ENCODE measurements at regions not wholly inside any gene's neighbourhood (a gene's known extent, or its start where the extent isn't known, plus 50 kb on each side); places are given as distances from the start of the nearest gene placed in this dataset.
"Not testable (repeated sequence)": the region's sequence is repeated elsewhere in the genome, so short reads cannot be mapped to it uniquely, and the experiment has no call there.

GRCh38 chr3:56935811-56936210 lies 124.7 kb upstream of the SPATA12 start:
- POLR2A ChIA-PET = no interaction called here
- intact Hi-C loops (cut with micrococcal nuclease) = no loop called here
- Mint-ChIP-seq H3K27me3 (no peaks in the 10 kb centered on the region), H3K4me1 (peaks cover 6% of the 10 kb centered on the region), H3K36me3 (ENCODE audit: low read depth) (no peaks in the 10 kb centered on the region), H3K4me3 (no peak overlapping the region), H3K27ac (no peak overlapping the region), H3K9me3 (peaks cover 4% of the 10 kb centered on the region)
- TF ChIP-seq, protein P1, sequence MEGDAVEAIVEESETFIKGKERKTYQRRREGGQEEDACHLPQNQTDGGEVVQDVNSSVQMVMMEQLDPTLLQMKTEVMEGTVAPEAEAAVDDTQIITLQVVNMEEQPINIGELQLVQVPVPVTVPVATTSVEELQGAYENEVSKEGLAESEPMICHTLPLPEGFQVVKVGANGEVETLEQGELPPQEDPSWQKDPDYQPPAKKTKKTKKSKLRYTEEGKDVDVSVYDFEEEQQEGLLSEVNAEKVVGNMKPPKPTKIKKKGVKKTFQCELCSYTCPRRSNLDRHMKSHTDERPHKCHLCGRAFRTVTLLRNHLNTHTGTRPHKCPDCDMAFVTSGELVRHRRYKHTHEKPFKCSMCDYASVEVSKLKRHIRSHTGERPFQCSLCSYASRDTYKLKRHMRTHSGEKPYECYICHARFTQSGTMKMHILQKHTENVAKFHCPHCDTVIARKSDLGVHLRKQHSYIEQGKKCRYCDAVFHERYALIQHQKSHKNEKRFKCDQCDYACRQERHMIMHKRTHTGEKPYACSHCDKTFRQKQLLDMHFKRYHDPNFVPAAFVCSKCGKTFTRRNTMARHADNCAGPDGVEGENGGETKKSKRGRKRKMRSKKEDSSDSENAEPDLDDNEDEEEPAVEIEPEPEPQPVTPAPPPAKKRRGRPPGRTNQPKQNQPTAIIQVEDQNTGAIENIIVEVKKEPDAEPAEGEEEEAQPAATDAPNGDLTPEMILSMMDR (IDR thresholded peaks at IDR 0.05) = no peak
- DNase-seq (no peak), ATAC-seq (ENCODE audit: low read depth) (no peak)
- CTCF ChIA-PET = no interaction called here

- H3K4me3 Mint-ChIP-seq; H3K27ac Mint-ChIP-seq; H3K4me1 Mint-ChIP-seq; ATAC-seq (ENCODE audit: low read depth); H3K36me3 Mint-ChIP-seq (ENCODE audit: low read depth); H3K9me3 Mint-ChIP-seq; CTCF ChIA-PET; H3K27me3 Mint-ChIP-seq; DNase-seq; intact Hi-C loops (cut with micrococcal nuclease): not testable (repeated sequence)
- POLR2A ChIA-PET = interaction anchor here (0.7 kb wide), 1 partner anchor 14 kb away, joined by 3 read pairs; no protein-coding TSS in a partner anchor
These were observed 126.0 kb upstream of the SPATA12 start for GRCh38 chr3:56934481-56934880.

DNA sequence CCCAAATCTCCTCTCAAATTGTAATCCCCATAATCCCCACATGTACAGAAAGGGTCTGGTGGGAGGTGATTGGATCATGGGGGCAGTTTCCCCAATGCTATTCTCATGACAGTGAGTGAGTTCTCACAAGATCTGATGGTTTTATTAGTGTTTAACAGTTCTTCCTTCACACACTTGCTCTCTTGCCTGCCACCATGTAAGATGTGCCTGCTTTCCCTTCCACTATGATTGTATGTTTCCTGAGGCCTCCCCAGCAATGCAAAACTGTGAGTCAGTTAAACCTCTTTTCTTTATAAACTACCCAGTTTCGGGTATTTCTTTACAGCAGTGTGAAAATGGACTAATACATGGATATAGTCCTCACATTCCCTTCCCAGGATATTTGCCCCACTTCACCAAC lies 126.7 kb upstream of the SPATA12 start:
- no peak for ATAC-seq (ENCODE audit: low read depth)
- H3K4me3 Mint-ChIP-seq = no peak overlapping the region
- CTCF ChIA-PET = no interaction called here
- H3K9me3 Mint-ChIP-seq = peaks cover 4% of the 10 kb centered on the region
- no peak for DNase-seq
- intact Hi-C loops (cut with micrococcal nuclease) = no loop called here
- no peaks in the 10 kb centered on the region for H3K36me3 Mint-ChIP-seq (ENCODE audit: low read depth)
- POLR2A ChIA-PET = no interaction called here
- no peak overlapping the region for H3K27ac Mint-ChIP-seq
- TF ChIP-seq, protein P1 (IDR thresholded peaks at IDR 0.05) = no peak
- no peaks in the 10 kb centered on the region for H3K4me1 Mint-ChIP-seq
- H3K27me3 Mint-ChIP-seq = no peaks in the 10 kb centered on the region

DNA sequence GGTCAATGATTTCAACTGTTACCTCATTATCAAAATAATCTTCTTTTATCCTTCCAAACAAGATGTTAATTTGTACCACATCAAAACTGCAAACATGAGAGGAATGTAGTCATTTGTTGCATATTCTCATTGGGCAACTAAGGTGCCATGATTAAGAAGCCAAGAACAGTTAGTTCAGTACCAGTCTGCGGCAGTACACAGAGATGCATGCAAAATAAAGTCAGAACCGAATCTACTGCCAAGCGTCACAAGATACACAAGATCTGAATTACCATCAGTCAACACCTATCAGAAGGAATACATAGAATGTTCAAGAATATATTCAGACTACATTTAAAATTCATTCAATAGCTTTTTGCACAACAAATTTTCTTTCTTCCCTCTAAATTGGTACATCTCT lies 127.6 kb upstream of the SPATA12 start:
- CTCF ChIA-PET = no interaction called here
- Mint-ChIP-seq H3K36me3 (ENCODE audit: low read depth) (no peaks in the 10 kb centered on the region), H3K9me3 (peaks cover 4% of the 10 kb centered on the region), H3K27me3 (no peaks in the 10 kb centered on the region), H3K27ac (no peak overlapping the region), H3K4me1 (peaks cover 2% of the 10 kb centered on the region), H3K4me3 (no peak overlapping the region)
- DNase-seq (no peak), ATAC-seq (ENCODE audit: low read depth) (no peak)
- POLR2A ChIA-PET = no interaction called here
- intact Hi-C loops (cut with micrococcal nuclease) = no loop called here
- TF ChIP-seq, protein P1 (IDR thresholded peaks at IDR 0.05) = no peak

DNA sequence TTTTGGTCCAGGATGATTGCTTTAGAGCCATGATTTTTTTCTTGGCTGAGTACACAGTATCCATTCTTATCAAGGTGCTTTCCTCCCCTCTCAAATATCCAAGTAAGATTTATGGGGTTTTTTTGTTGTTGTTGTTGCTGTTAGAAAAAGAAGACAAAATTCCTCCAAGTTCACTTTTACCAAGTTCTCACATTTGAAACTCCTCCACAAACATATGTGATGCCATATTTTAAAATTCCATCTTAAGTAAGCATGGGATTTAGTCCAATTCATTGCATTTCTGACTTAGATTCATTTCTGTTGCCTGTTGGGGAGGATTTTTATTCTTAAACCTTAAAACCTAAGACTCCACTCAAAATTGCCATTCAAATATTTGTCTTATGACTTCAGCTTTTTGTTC lies 128.6 kb upstream of the SPATA12 start:
- Mint-ChIP-seq H3K27me3 (no peaks in the 10 kb centered on the region), H3K4me3 (no peak overlapping the region), H3K27ac (no peak overlapping the region), H3K36me3 (ENCODE audit: low read depth) (no peaks in the 10 kb centered on the region), H3K4me1 (peaks cover 2% of the 10 kb centered on the region), H3K9me3 (peaks cover 4% of the 10 kb centered on the region)
- ATAC-seq (ENCODE audit: low read depth) (no peak), DNase-seq (no peak)
- intact Hi-C loops (cut with micrococcal nuclease) = no loop called here
- ChIA-PET CTCF (no interaction called here), POLR2A (no interaction called here)
- TF ChIP-seq, protein P1 (IDR thresholded peaks at IDR 0.05) = no peak

DNA sequence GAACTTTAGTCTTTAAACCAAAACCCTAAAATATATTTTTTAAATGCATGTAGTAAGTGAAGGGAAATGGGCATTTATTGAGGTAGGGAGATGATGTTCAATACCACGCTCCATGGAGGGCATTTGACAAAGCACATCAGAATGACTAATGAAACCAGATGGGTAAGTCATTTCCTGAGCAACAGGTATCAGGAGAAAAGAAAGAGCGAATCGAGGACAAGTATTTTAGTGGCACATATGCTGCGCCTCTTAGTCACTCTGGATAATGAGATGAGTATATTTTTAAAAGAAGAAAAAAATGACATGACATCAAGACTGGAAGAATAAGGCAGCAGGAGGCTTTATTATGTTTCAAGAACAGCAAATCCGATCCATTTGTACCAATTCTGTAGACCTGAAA lies 129.0 kb upstream of the ARHGEF3 start:
- Mint-ChIP-seq H3K27ac (no peak overlapping the region), H3K27me3 (no peaks in the 10 kb centered on the region), H3K9me3 (peaks cover 4% of the 10 kb centered on the region), H3K4me3 (no peak overlapping the region), H3K4me1 (peaks cover 2% of the 10 kb centered on the region), H3K36me3 (ENCODE audit: low read depth) (no peaks in the 10 kb centered on the region)
- TF ChIP-seq, protein P1 (IDR thresholded peaks at IDR 0.05) = no peak
- ChIA-PET CTCF (no interaction called here), POLR2A (no interaction called here)
- intact Hi-C loops (cut with micrococcal nuclease) = no loop called here
- DNase-seq (no peak), ATAC-seq (ENCODE audit: low read depth) (no peak)
